ENCODE measurements at regions not wholly inside any gene's neighbourhood (a gene's known extent, or its start where the extent isn't known, plus 50 kb on each side); places are given as distances from the start of the nearest gene placed in this dataset.

- Histone ChIP-seq H3K9ac (ENCODE audit: insufficient read depth, low read length) (no peak overlapping the region), H3K27ac (ENCODE audit: insufficient read depth, low read length) (no peak overlapping the region), H3K4me2 (ENCODE audit: extremely low read depth, insufficient read depth, low read length) (no peak overlapping the region), H4K20me1 (ENCODE audit: control insufficient read depth, extremely low read depth, insufficient read depth, low read length) (no peaks in the 10 kb centered on the region), H3K4me1 (ENCODE audit: control insufficient read depth, extremely low read depth, insufficient read depth, low read length) (peaks cover 2% of the 10 kb centered on the region), H3K79me2 (ENCODE audit: control insufficient read depth, insufficient read depth, low read length) (no peaks in the 10 kb centered on the region), H3K36me3 (ENCODE audit: control insufficient read depth, insufficient read depth, low read length) (no peaks in the 10 kb centered on the region), H2AFZ (ENCODE audit: low read length) (no peak overlapping the region), H3K4me3 (replicated peaks in 1 of 4; ENCODE audit: control extremely low read depth in 1 of 4, insufficient read depth in 1 of 4, low read depth in 3 of 4, low read length in 4 of 4) (no peak overlapping the region), H3K9me3 (ENCODE audit: control insufficient read depth, insufficient read depth, low read depth, low read length) (no peaks in the 10 kb centered on the region), H3K27me3 (ENCODE audit: control insufficient read depth, insufficient read depth, low read length) (no peaks in the 10 kb centered on the region)
- DNase-seq (ENCODE audit: low read depth in 2 of 2) = peak in 1 of 2 donors; percentile 58
- TF ChIP-seq EZH2 (IDR thresholded peaks at IDR 0.05; ENCODE audit: low read length, missing control alignments) (no peak), CTCF (conservative IDR thresholded peaks at IDR 0.05 in 1 of 2, IDR thresholded peaks at IDR 0.05 in 1 of 2; ENCODE audit: low read depth in 1 of 2, low read length in 2 of 2) (no peak)
Measured at GRCh38 chr11:27914080-27914479, 193.9 kb downstream of the KIF18A start.

GRCh38 chr11:27913650-27914049 is 194.3 kb downstream of the KIF18A start:
- no peaks in the 10 kb centered on the region for H4K20me1 ChIP-seq (ENCODE audit: control insufficient read depth, extremely low read depth, insufficient read depth, low read length)
- no peaks in the 10 kb centered on the region for H3K27me3 ChIP-seq (ENCODE audit: control insufficient read depth, insufficient read depth, low read length)
- H3K36me3 ChIP-seq (ENCODE audit: control insufficient read depth, insufficient read depth, low read length) = no peaks in the 10 kb centered on the region
- no peak overlapping the region for H3K4me3 ChIP-seq (replicated peaks in 1 of 4; ENCODE audit: control extremely low read depth in 1 of 4, insufficient read depth in 1 of 4, low read depth in 3 of 4, low read length in 4 of 4)
- H3K27ac ChIP-seq (ENCODE audit: insufficient read depth, low read length) = no peak overlapping the region
- H2AFZ ChIP-seq (ENCODE audit: low read length) = no peak overlapping the region
- TF ChIP-seq CTCF (conservative IDR thresholded peaks at IDR 0.05 in 1 of 2, IDR thresholded peaks at IDR 0.05 in 1 of 2; ENCODE audit: low read depth in 1 of 2, low read length in 2 of 2) = no peak
- no peak for TF ChIP-seq EZH2 (IDR thresholded peaks at IDR 0.05; ENCODE audit: low read length, missing control alignments)
- no peak overlapping the region for H3K9ac ChIP-seq (ENCODE audit: insufficient read depth, low read length)
- H3K4me2 ChIP-seq (ENCODE audit: extremely low read depth, insufficient read depth, low read length) = no peak overlapping the region
- H3K4me1 ChIP-seq (ENCODE audit: control insufficient read depth, extremely low read depth, insufficient read depth, low read length) = peaks cover 2% of the 10 kb centered on the region
- no peaks in the 10 kb centered on the region for H3K9me3 ChIP-seq (ENCODE audit: control insufficient read depth, insufficient read depth, low read depth, low read length)
- DNase-seq (ENCODE audit: low read depth in 2 of 2) = peak; percentile 30 to 83
- no peaks in the 10 kb centered on the region for H3K79me2 ChIP-seq (ENCODE audit: control insufficient read depth, insufficient read depth, low read length)

- no peak overlapping the region for H2AFZ ChIP-seq (ENCODE audit: low read length)
- H3K27me3 ChIP-seq (ENCODE audit: control insufficient read depth, insufficient read depth, low read length) = no peaks in the 10 kb centered on the region
- no peak for TF ChIP-seq EZH2 (IDR thresholded peaks at IDR 0.05; ENCODE audit: low read length, missing control alignments)
- no peak for TF ChIP-seq CTCF (conservative IDR thresholded peaks at IDR 0.05 in 1 of 2, IDR thresholded peaks at IDR 0.05 in 1 of 2; ENCODE audit: low read depth in 1 of 2, low read length in 2 of 2)
- H3K4me3 ChIP-seq (replicated peaks in 1 of 4; ENCODE audit: control extremely low read depth in 1 of 4, insufficient read depth in 1 of 4, low read depth in 3 of 4, low read length in 4 of 4) = no peak overlapping the region
- H3K36me3 ChIP-seq (ENCODE audit: control insufficient read depth, insufficient read depth, low read length) = no peaks in the 10 kb centered on the region
- H3K27ac ChIP-seq (ENCODE audit: insufficient read depth, low read length) = no peak overlapping the region
- no peaks in the 10 kb centered on the region for H3K79me2 ChIP-seq (ENCODE audit: control insufficient read depth, insufficient read depth, low read length)
- H3K4me2 ChIP-seq (ENCODE audit: extremely low read depth, insufficient read depth, low read length) = no peak overlapping the region
- H3K9ac ChIP-seq (ENCODE audit: insufficient read depth, low read length) = no peak overlapping the region
- peaks cover 2% of the 10 kb centered on the region for H3K4me1 ChIP-seq (ENCODE audit: control insufficient read depth, extremely low read depth, insufficient read depth, low read length)
- H3K9me3 ChIP-seq (ENCODE audit: control insufficient read depth, insufficient read depth, low read depth, low read length) = no peaks in the 10 kb centered on the region
- peak; percentile 14 to 71 for DNase-seq (ENCODE audit: low read depth in 2 of 2)
- no peaks in the 10 kb centered on the region for H4K20me1 ChIP-seq (ENCODE audit: control insufficient read depth, extremely low read depth, insufficient read depth, low read length)
Measured at GRCh38 chr11:27912916-27913315, 195.0 kb downstream of the KIF18A start.

All from fibroblast of lung (primary cell).